K562 (cell line): ENCODE measurements at regions not wholly inside any gene's neighbourhood (a gene's known extent, or its start where the extent isn't known, plus 50 kb on each side); places are given as distances from the start of the nearest gene placed in this dataset.

Experiments used
- ATAC-seq: fragments of 200-7000 bp; cut with Tn5 transposase; 3 replicates; pipeline ENCODE4 v1.9.1; 2020; ENCODE audit warnings: moderate library complexity
- BruUV-seq: library from RNA; stranded (reverse); fragments of 400-500 nt; replicated peaks from 2 replicates; lab custom pipeline; 2021; lab: Mats Ljungman, UMichigan
- CTCF ChIA-PET: fragments of 300-600 bp; formaldehyde crosslinking; extraction: SDS; loops from one replicate; lab custom pipeline; 2021; ENCODE audit warnings: low intra/inter-chr PET ratio; lab: Yijun Ruan, JAX
- POLR2A ChIA-PET: fragments of 300-600, 350-650 bp; sonication (Branson Sonifier 250); formaldehyde crosslinking; extraction: SDS; loops from one replicate; lab custom pipeline; 2021; ENCODE audit warnings: antibody characterized with exemption, inconsistent platforms; lab: Yijun Ruan, JAX
- DNase-seq, 4 experiments: peaks; one replicate each; pipeline versions ENCODE4 v3.0.0 to v3.0.0-alpha.2; 2011 to 2018; ENCODE audit warnings: low spot score in 3 of 4, mixed read lengths in 3 of 4; ENCODE audit errors: extremely low read depth in 1 of 4
- FAIRE-seq: peaks from 2 replicates; lab custom pipeline; 2011; peaks lifted over from hg19 to GRCh38; lab: Jason Lieb, UNC
- H2AFZ ChIP-seq: 2 replicates; pipeline ENCODE4 v1.6.0; 2011; ENCODE audit warnings: low read depth, low read length, control low read depth, inconsistent platforms
- H3K27ac ChIP-seq: fragments of 200-600 bp; 3 replicates; pipeline ENCODE4 v1.8.0; 2011; ENCODE audit warnings: low read depth, mild to moderate bottlenecking, control low read depth, inconsistent platforms, low read length, moderate library complexity, mixed read lengths; ENCODE audit errors: extremely low read depth
- H3K27me3 ChIP-seq, 2 experiments: fragments of 300-600 bp in 1 of 2; 2 replicates in 1 of 2; 3 replicates in 1 of 2; pipeline versions ENCODE4 v1.6.0 to v1.8.0; 2011; ENCODE audit warnings: inconsistent platforms in 2 of 2, low read length in 2 of 2, mild to moderate bottlenecking in 1 of 2, mixed read lengths in 1 of 2, moderate library complexity in 1 of 2; ENCODE audit not compliant: control insufficient read depth in 2 of 2, insufficient read depth in 2 of 2
- H3K36me3 ChIP-seq: fragments of 300-600 bp; 3 replicates; pipeline ENCODE4 v1.8.0; 2011; ENCODE audit warnings: mild to moderate bottlenecking, low read length, inconsistent platforms; ENCODE audit not compliant: control insufficient read depth, insufficient read depth
- H3K4me1 ChIP-seq, 2 experiments: fragments of 200-600 bp in 1 of 2; replicated peaks in 1 of 2; 2 replicates in 1 of 2; 3 replicates in 1 of 2; pipeline versions ENCODE4 v1.5.1 to v1.8.0; 2011; ENCODE audit warnings: inconsistent platforms in 2 of 2, low read length in 2 of 2, mild to moderate bottlenecking in 1 of 2, mixed read lengths in 1 of 2, moderate library complexity in 1 of 2; ENCODE audit not compliant: control insufficient read depth in 2 of 2, insufficient read depth in 2 of 2
- H3K4me2 ChIP-seq: 2 replicates; pipeline ENCODE4 v1.6.1; 2011; ENCODE audit warnings: low read length, control low read depth, inconsistent platforms, mixed read lengths; ENCODE audit not compliant: insufficient read depth
- H3K4me3 ChIP-seq: fragments of 200-600 bp; sonication (generic), shearing (Covaris generic); 2 replicates; pipeline ENCODE4 v1.5.1; 2016; ENCODE audit warnings: control low read depth, inconsistent platforms
- H3K79me2 ChIP-seq: fragments of 200-600 bp; 3 replicates; pipeline ENCODE4 v1.8.0; 2011; ENCODE audit warnings: low read length, inconsistent platforms; ENCODE audit not compliant: control insufficient read depth, insufficient read depth
- H3K9ac ChIP-seq, 2 experiments: 2 replicates each; pipeline versions ENCODE4 v1.6.0 to v1.6.1; 2011; ENCODE audit warnings: low read depth in 2 of 2, low read length in 2 of 2, control low read depth in 1 of 2, inconsistent platforms in 1 of 2, mild to moderate bottlenecking in 1 of 2, mixed read lengths in 1 of 2; ENCODE audit not compliant: insufficient read depth in 1 of 2
- H3K9me1 ChIP-seq: one replicate; pipeline ENCODE4 v1.6.0; 2011; ENCODE audit warnings: inconsistent platforms, mild to moderate bottlenecking, low read length, moderate library complexity; ENCODE audit not compliant: control insufficient read depth, insufficient read depth
- H3K9me3 ChIP-seq: replicated peaks from 2 replicates; pipeline ENCODE4 v1.5.1; 2011; ENCODE audit warnings: low read depth, low read length, inconsistent platforms; ENCODE audit not compliant: control insufficient read depth, insufficient read depth
- H4K20me1 ChIP-seq: replicated peaks from 2 replicates; pipeline ENCODE4 v1.6.1; 2011; ENCODE audit warnings: low read length, inconsistent platforms, mixed read lengths; ENCODE audit not compliant: control insufficient read depth, insufficient read depth
- DMBX1 ChIP-seq: fragments of 250-450 bp; sonication (Bioruptor Pico); IDR thresholded peaks from 2 replicates; pipeline ENCODE4 v1.8.0; 2022; ENCODE audit warnings: inconsistent platforms, mild to moderate bottlenecking, moderate library complexity, borderline replicate concordance
- FOXK2 ChIP-seq, 2 experiments: fragments of 450-650 bp; IDR thresholded peaks in 1 of 2; conservative IDR thresholded peaks in 1 of 2; 2 replicates each; pipeline ENCODE4 v1.6.1; 2016; ENCODE audit warnings: low read depth in 2 of 2, mild to moderate bottlenecking in 1 of 2
- GATAD2A ChIP-seq: fragments of 450-650 bp; IDR thresholded peaks from 2 replicates; pipeline ENCODE4 v1.6.1; 2017
- NELFE ChIP-seq: IDR thresholded peaks from 2 replicates; pipeline ENCODE4 v1.6.1; 2011; ENCODE audit warnings: mild to moderate bottlenecking; ENCODE audit not compliant: insufficient read depth, insufficient read length
- PCBP2 ChIP-seq: fragments of 200-400 bp; formaldehyde crosslinking; IDR thresholded peaks from 2 replicates; pipeline ENCODE4 v1.6.1; 2018; ENCODE audit warnings: low read length, low read depth, mild to moderate bottlenecking, moderate library complexity; ENCODE audit not compliant: poor library complexity, severe bottlenecking
- RBM14 ChIP-seq: fragments of 200-400 bp; formaldehyde crosslinking; IDR thresholded peaks from 2 replicates; pipeline ENCODE4 v1.6.1; 2018; ENCODE audit warnings: low read depth, mild to moderate bottlenecking, low read length, moderate library complexity, borderline replicate concordance; ENCODE audit not compliant: insufficient read depth
- RFX5 ChIP-seq: IDR thresholded peaks from 2 replicates; pipeline ENCODE4 v1.6.1; 2011; ENCODE audit warnings: low read depth, mild to moderate bottlenecking, improper control_type of control experiment, low read length
- TAF7 ChIP-seq: fragments of 450-650 bp; IDR thresholded peaks from 2 replicates; pipeline ENCODE4 v1.6.1; 2016; ENCODE audit warnings: missing genetic modification characterization, missing compliant biosample characterization
- ZNF75A ChIP-seq: fragments of 450-650 bp; formaldehyde crosslinking; IDR thresholded peaks from 2 replicates; pipeline ENCODE4 v1.4.0; 2020; ENCODE audit warnings: mild to moderate bottlenecking
- ZNF76 ChIP-seq: fragments of 250-450 bp; sonication (Bioruptor Pico); IDR thresholded peaks from 2 replicates; pipeline ENCODE4 v1.4.0; 2020; ENCODE audit warnings: mild to moderate bottlenecking, moderate library complexity, borderline replicate concordance
- WGBS: fragments of 100-300 bp; shearing (Covaris generic); methylation state at CpG from one replicate; pipeline ENCODE4 v1.1.6; 2016; ENCODE audit warnings: low coverage, mixed read lengths; ENCODE audit not compliant: insufficient coverage; ENCODE audit errors: missing lambda C conversion rate; 5-methylcytosine and 5-hydroxymethylcytosine counted together
- in situ Hi-C: fragments of 300-500 bp; cut with MboI; formaldehyde crosslinking; loops from 4 replicates; pipeline ENCODE4 v1.15.0; 2018; ENCODE audit warnings: inconsistent platforms, mixed read lengths
- intact Hi-C: fragments of 100-400 bp; cut with micrococcal nuclease; formaldehyde crosslinking; loops from 2 replicates; pipeline ENCODE4 v1.14.2; 2022
- TF ChIP-seq, protein P1 (sequence below), 2 experiments: IDR thresholded peaks; 2 replicates each; pipeline ENCODE4 v1.6.1; 2012; ENCODE audit warnings: improper control_type of control experiment in 2 of 2, low read depth in 2 of 2, low read length in 2 of 2, borderline replicate concordance in 1 of 2
- TF ChIP-seq, protein P2 (sequence below), 2 experiments: fragments of 450-650 bp in 1 of 2; sonication (generic) in 1 of 2; formaldehyde crosslinking; conservative IDR thresholded peaks; 2 replicates each; pipeline versions ENCODE4 v1.4.0 to v1.8.1; 2020 to 2022; ENCODE audit warnings: mild to moderate bottlenecking in 1 of 2, missing genetic modification reagents in 1 of 2
- TF ChIP-seq, protein P3 (sequence below): fragments of 250-450 bp; sonication (Bioruptor Pico); IDR thresholded peaks from 2 replicates; pipeline ENCODE4 v1.8.0; 2022; ENCODE audit warnings: inconsistent platforms
- TF ChIP-seq, protein P4 (sequence below): sonication (generic); formaldehyde crosslinking; IDR thresholded peaks from 2 replicates; pipeline ENCODE4 v1.8.0; 2023; ENCODE audit warnings: mild to moderate bottlenecking, missing genetic modification reagents

DNA sequence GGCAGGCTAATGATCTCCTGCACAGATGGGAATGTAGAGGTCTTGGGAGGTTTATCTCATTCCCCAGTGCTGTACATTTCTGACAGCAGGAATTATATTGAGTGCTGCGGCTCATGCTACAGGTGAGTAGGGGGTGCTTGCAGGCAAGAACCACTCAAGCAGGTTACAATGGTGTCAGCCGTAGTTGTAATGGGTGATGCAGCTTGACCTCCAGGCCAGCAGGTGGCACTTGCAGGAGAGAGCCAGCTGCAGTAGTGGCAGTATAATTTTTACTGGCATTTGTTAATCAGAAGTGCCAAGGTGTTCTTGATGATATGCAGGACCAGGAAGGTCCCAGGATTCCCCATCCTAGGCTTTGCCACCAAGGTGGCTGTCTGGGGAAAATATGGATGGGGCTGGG, 759.6 kb upstream of the NDST4 start:
- H3K9me1 ChIP-seq: no peaks in the 10 kb centered on the region
- WGBS: 4% methylated on average over 2 of the region's 2 CpGs
- no TSS peak for BruUV-seq
- FAIRE-seq (no peak), ATAC-seq (no peak), DNase-seq (no peak)
- H3K79me2 ChIP-seq: no peaks in the 10 kb centered on the region
- H3K9ac ChIP-seq: no peak overlapping the region
- H3K4me2 ChIP-seq: no peak overlapping the region
- H3K9me3 ChIP-seq: 0 out of 2 replicates have a peak, but pooled peaks cover 2% of the 10 kb centered on the region
- in situ Hi-C loops (no loop called here), intact Hi-C loops (no loop called here)
- no peaks in the 10 kb centered on the region for H3K4me1 ChIP-seq
- H2AFZ ChIP-seq: no peak overlapping the region
- CTCF ChIA-PET: no interaction called here
- POLR2A ChIA-PET: no interaction called here
- no peak overlapping the region for H3K4me3 ChIP-seq
- H3K27me3 ChIP-seq: no peaks in the 10 kb centered on the region
- no peaks in the 10 kb centered on the region for H4K20me1 ChIP-seq
- H3K27ac ChIP-seq: no peak overlapping the region
- H3K36me3 ChIP-seq: no peaks in the 10 kb centered on the region
- TF ChIP-seq, protein P1, sequence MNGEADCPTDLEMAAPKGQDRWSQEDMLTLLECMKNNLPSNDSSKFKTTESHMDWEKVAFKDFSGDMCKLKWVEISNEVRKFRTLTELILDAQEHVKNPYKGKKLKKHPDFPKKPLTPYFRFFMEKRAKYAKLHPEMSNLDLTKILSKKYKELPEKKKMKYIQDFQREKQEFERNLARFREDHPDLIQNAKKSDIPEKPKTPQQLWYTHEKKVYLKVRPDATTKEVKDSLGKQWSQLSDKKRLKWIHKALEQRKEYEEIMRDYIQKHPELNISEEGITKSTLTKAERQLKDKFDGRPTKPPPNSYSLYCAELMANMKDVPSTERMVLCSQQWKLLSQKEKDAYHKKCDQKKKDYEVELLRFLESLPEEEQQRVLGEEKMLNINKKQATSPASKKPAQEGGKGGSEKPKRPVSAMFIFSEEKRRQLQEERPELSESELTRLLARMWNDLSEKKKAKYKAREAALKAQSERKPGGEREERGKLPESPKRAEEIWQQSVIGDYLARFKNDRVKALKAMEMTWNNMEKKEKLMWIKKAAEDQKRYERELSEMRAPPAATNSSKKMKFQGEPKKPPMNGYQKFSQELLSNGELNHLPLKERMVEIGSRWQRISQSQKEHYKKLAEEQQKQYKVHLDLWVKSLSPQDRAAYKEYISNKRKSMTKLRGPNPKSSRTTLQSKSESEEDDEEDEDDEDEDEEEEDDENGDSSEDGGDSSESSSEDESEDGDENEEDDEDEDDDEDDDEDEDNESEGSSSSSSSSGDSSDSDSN (IDR thresholded peaks at IDR 0.05; ENCODE audit: borderline replicate concordance in 1 of 2, low read depth in 2 of 2, low read length in 2 of 2): no peak
- TF ChIP-seq FOXK2 (conservative IDR thresholded peaks at IDR 0.05 in 1 of 2, IDR thresholded peaks at IDR 0.05 in 1 of 2; ENCODE audit: low read depth in 2 of 2): no peak
- TF ChIP-seq, protein P2, sequence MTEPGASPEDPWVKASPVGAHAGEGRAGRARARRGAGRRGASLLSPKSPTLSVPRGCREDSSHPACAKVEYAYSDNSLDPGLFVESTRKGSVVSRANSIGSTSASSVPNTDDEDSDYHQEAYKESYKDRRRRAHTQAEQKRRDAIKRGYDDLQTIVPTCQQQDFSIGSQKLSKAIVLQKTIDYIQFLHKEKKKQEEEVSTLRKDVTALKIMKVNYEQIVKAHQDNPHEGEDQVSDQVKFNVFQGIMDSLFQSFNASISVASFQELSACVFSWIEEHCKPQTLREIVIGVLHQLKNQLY (CRISPR knock-in tag; conservative IDR thresholded peaks at IDR 0.05): no peak
- TF ChIP-seq DMBX1 (CRISPR knock-in tag): no peak
- no peak for TF ChIP-seq ZNF75A (CRISPR knock-in tag)
- no peak for TF ChIP-seq TAF7 (tag)
- TF ChIP-seq ZNF76 (CRISPR knock-in tag): no peak
- TF ChIP-seq RFX5: no peak
- TF ChIP-seq RBM14: no peak
- TF ChIP-seq, protein P3, sequence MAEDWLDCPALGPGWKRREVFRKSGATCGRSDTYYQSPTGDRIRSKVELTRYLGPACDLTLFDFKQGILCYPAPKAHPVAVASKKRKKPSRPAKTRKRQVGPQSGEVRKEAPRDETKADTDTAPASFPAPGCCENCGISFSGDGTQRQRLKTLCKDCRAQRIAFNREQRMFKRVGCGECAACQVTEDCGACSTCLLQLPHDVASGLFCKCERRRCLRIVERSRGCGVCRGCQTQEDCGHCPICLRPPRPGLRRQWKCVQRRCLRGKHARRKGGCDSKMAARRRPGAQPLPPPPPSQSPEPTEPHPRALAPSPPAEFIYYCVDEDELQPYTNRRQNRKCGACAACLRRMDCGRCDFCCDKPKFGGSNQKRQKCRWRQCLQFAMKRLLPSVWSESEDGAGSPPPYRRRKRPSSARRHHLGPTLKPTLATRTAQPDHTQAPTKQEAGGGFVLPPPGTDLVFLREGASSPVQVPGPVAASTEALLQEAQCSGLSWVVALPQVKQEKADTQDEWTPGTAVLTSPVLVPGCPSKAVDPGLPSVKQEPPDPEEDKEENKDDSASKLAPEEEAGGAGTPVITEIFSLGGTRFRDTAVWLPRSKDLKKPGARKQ (CRISPR knock-in tag): no peak
- no peak for TF ChIP-seq NELFE
- TF ChIP-seq, protein P4, sequence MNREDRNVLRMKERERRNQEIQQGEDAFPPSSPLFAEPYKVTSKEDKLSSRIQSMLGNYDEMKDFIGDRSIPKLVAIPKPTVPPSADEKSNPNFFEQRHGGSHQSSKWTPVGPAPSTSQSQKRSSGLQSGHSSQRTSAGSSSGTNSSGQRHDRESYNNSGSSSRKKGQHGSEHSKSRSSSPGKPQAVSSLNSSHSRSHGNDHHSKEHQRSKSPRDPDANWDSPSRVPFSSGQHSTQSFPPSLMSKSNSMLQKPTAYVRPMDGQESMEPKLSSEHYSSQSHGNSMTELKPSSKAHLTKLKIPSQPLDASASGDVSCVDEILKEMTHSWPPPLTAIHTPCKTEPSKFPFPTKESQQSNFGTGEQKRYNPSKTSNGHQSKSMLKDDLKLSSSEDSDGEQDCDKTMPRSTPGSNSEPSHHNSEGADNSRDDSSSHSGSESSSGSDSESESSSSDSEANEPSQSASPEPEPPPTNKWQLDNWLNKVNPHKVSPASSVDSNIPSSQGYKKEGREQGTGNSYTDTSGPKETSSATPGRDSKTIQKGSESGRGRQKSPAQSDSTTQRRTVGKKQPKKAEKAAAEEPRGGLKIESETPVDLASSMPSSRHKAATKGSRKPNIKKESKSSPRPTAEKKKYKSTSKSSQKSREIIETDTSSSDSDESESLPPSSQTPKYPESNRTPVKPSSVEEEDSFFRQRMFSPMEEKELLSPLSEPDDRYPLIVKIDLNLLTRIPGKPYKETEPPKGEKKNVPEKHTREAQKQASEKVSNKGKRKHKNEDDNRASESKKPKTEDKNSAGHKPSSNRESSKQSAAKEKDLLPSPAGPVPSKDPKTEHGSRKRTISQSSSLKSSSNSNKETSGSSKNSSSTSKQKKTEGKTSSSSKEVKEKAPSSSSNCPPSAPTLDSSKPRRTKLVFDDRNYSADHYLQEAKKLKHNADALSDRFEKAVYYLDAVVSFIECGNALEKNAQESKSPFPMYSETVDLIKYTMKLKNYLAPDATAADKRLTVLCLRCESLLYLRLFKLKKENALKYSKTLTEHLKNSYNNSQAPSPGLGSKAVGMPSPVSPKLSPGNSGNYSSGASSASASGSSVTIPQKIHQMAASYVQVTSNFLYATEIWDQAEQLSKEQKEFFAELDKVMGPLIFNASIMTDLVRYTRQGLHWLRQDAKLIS (CRISPR knock-in tag): no peak
- TF ChIP-seq GATAD2A: no peak
- TF ChIP-seq PCBP2: no peak
